HL-60 (cell line): ENCODE measurements at regions not wholly inside any gene's neighbourhood (a gene's known extent, or its start where the extent isn't known, plus 50 kb on each side); places are given as distances from the start of the nearest gene placed in this dataset.

Experiments
- CTCF ChIP-seq: IDR thresholded peaks from one replicate; pipeline ENCODE4 v1.5.1; 2011; ENCODE audit warnings: low read length, control low read depth, inconsistent platforms; ENCODE audit not compliant: insufficient read depth
- GABPA ChIP-seq: IDR thresholded peaks from 2 replicates; pipeline ENCODE4 v1.6.1; 2012; ENCODE audit warnings: low read depth
- POLR2AphosphoS5 ChIP-seq: IDR thresholded peaks from 2 replicates; pipeline ENCODE4 v1.6.1; 2012; ENCODE audit warnings: low read depth
- REST ChIP-seq: IDR thresholded peaks from 2 replicates; pipeline ENCODE4 v1.6.1; 2012; ENCODE audit warnings: low read depth; ENCODE audit not compliant: insufficient replicate concordance

GRCh38 chrX:125673758-125674157, 354.1 kb downstream of the TEX13C start:
- no peak for TF ChIP-seq CTCF
- no peak for TF ChIP-seq POLR2AphosphoS5
- no peak for TF ChIP-seq GABPA
- no peak for TF ChIP-seq REST
